KMS-11 (cell line): ENCODE measurements at regions not wholly inside any gene's neighbourhood (a gene's known extent, or its start where the extent isn't known, plus 50 kb on each side); places are given as distances from the start of the nearest gene placed in this dataset.

Source experiments
- H2AFZ ChIP-seq: fragments of 200-600 bp; sonication (generic); 2 replicates; pipeline ENCODE4 v1.6.1; 2016; ENCODE audit warnings: antibody characterized with exemption, mixed run types, low read depth
- H3K27ac ChIP-seq: fragments of 200-600 bp; sonication (generic); 2 replicates; pipeline ENCODE4 v1.6.1; 2016; ENCODE audit warnings: mild to moderate bottlenecking, mixed run types
- H3K27me3 ChIP-seq: fragments of 200-600 bp; sonication (generic); 2 replicates; pipeline ENCODE4 v1.6.1; 2017; ENCODE audit warnings: mild to moderate bottlenecking, low read depth, mixed run types, moderate library complexity; ENCODE audit not compliant: insufficient read depth
- H3K36me3 ChIP-seq: fragments of 200-600 bp; sonication (generic); 2 replicates; pipeline ENCODE4 v1.6.1; 2017; ENCODE audit warnings: mild to moderate bottlenecking, mixed run types; ENCODE audit not compliant: insufficient read depth
- H3K4me1 ChIP-seq: fragments of 200-600 bp; sonication (generic); 2 replicates; pipeline ENCODE4 v1.6.1; 2016; ENCODE audit warnings: mild to moderate bottlenecking, low read depth, mixed run types; ENCODE audit not compliant: poor library complexity, severe bottlenecking
- H3K4me2 ChIP-seq: fragments of 200-600 bp; sonication (generic); 2 replicates; pipeline ENCODE4 v1.7.0; 2016; ENCODE audit warnings: mild to moderate bottlenecking, mixed run types
- H3K4me3 ChIP-seq: fragments of 200-600 bp; sonication (generic); IDR thresholded peaks from 2 replicates; pipeline ENCODE4 v1.6.1; 2017; ENCODE audit warnings: low read depth, low read length, mixed read lengths; ENCODE audit not compliant: insufficient read depth
- H3K79me2 ChIP-seq: fragments of 200-600 bp; sonication (generic); 2 replicates; pipeline ENCODE4 v1.6.1; 2016; ENCODE audit warnings: low read depth, mixed run types; ENCODE audit not compliant: insufficient read depth
- H3K9ac ChIP-seq: fragments of 200-600 bp; sonication (generic); 2 replicates; pipeline ENCODE4 v1.6.1; 2016; ENCODE audit warnings: mild to moderate bottlenecking, mixed run types
- H4K20me1 ChIP-seq: fragments of 200-600 bp; sonication (generic); 2 replicates; pipeline ENCODE4 v1.6.1; 2016; ENCODE audit warnings: mild to moderate bottlenecking, mixed run types; ENCODE audit not compliant: insufficient read depth
- TF ChIP-seq, protein P1 (sequence below): fragments of 200-600 bp; sonication (generic); conservative IDR thresholded peaks from 2 replicates; pipeline ENCODE4 v1.6.1; 2017; ENCODE audit warnings: low read depth, mild to moderate bottlenecking, antibody characterized with exemption, low read length, moderate library complexity, mixed read lengths

DNA sequence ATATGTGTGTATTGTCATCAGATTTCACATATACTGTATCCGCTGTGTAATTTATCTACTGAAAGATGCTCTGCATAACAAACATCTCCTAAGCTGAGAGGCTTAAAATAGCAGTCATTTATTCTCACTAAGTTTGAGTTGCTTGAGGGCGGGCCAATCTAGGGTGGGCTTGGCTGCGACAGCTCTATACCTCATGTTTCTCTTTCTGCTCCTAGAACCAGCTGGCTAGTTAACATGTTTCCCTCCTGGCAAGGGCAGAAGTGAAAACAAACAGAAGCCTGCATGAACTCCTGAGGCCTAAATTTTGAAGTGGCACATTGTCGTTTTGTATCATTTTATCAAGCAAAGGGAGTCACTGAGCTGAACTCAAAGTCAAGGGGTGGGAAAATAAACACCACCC lies 585.0 kb upstream of the VRK2 start:
- Histone ChIP-seq H4K20me1 (no peaks in the 10 kb centered on the region), H3K4me3 (no peak overlapping the region), H3K27me3 (no peaks in the 10 kb centered on the region), H3K79me2 (no peaks in the 10 kb centered on the region), H2AFZ (no peak overlapping the region), H3K4me2 (no peak overlapping the region), H3K4me1 (no peaks in the 10 kb centered on the region), H3K27ac (no peak overlapping the region), H3K9ac (no peak overlapping the region), H3K36me3 (no peaks in the 10 kb centered on the region)
- TF ChIP-seq, protein P1, sequence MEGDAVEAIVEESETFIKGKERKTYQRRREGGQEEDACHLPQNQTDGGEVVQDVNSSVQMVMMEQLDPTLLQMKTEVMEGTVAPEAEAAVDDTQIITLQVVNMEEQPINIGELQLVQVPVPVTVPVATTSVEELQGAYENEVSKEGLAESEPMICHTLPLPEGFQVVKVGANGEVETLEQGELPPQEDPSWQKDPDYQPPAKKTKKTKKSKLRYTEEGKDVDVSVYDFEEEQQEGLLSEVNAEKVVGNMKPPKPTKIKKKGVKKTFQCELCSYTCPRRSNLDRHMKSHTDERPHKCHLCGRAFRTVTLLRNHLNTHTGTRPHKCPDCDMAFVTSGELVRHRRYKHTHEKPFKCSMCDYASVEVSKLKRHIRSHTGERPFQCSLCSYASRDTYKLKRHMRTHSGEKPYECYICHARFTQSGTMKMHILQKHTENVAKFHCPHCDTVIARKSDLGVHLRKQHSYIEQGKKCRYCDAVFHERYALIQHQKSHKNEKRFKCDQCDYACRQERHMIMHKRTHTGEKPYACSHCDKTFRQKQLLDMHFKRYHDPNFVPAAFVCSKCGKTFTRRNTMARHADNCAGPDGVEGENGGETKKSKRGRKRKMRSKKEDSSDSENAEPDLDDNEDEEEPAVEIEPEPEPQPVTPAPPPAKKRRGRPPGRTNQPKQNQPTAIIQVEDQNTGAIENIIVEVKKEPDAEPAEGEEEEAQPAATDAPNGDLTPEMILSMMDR, result no peak

- TF ChIP-seq, protein P1, result no peak
- H3K79me2 ChIP-seq, result no peaks in the 10 kb centered on the region
- no peaks in the 10 kb centered on the region for H3K4me1 ChIP-seq
- H2AFZ ChIP-seq, result no peak overlapping the region
- H4K20me1 ChIP-seq, result no peaks in the 10 kb centered on the region
- H3K9ac ChIP-seq, result no peak overlapping the region
- H3K27ac ChIP-seq, result no peak overlapping the region
- H3K4me2 ChIP-seq, result no peak overlapping the region
- H3K4me3 ChIP-seq, result no peak overlapping the region
- H3K36me3 ChIP-seq, result no peaks in the 10 kb centered on the region
- no peaks in the 10 kb centered on the region for H3K27me3 ChIP-seq
Measured at GRCh38 chr2:57465067-57465466, 581.5 kb upstream of the VRK2 start.

DNA sequence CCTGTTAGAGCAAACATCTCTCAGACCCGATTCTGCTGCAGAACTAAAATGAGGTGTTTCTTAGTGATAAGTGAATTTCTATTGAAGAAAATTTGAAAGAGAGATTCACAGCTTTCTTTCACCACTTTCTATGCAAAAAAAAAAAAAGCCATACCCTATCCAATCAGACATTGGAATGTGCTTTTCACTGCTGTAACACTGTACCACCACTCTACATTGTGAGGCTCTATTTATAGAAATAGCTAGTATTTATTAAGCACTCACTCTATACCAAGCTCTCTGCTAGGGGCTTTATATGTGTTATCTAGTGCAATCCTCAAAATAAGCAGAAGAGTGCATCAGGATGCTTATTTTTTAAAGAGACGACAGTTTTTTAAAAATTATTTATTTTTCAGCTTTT lies 580.6 kb upstream of the VRK2 start:
- no peak overlapping the region for H3K4me2 ChIP-seq
- no peak overlapping the region for H2AFZ ChIP-seq
- no peaks in the 10 kb centered on the region for H3K79me2 ChIP-seq
- no peaks in the 10 kb centered on the region for H3K36me3 ChIP-seq
- H3K4me3 ChIP-seq, result no peak overlapping the region
- H3K27ac ChIP-seq, result no peak overlapping the region
- H3K27me3 ChIP-seq, result no peaks in the 10 kb centered on the region
- no peaks in the 10 kb centered on the region for H4K20me1 ChIP-seq
- TF ChIP-seq, protein P1, result no peak
- H3K9ac ChIP-seq, result no peak overlapping the region
- H3K4me1 ChIP-seq, result no peaks in the 10 kb centered on the region

DNA sequence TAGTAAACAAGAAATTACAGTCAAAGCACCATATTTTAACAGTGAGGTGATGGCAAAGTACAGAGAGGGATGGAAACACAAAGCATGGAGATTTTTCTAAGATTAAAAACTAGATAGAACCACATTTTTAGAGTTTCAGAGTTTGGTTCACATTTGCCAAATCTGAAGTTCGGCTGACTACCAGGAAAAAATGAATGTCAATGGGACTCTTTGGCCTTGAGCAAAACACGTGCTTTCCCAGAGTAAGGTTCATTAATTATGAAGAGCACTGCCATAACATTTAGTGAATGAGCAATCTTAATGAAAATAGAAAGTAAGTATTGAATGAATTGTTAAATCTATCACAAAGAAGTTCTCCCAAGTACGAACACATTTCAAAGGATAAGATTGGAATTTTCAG lies 571.2 kb upstream of the VRK2 start:
- no peak overlapping the region for H3K4me2 ChIP-seq
- H2AFZ ChIP-seq, result no peak overlapping the region
- H4K20me1 ChIP-seq, result no peaks in the 10 kb centered on the region
- no peak overlapping the region for H3K9ac ChIP-seq
- H3K36me3 ChIP-seq, result no peaks in the 10 kb centered on the region
- no peaks in the 10 kb centered on the region for H3K4me1 ChIP-seq
- no peak overlapping the region for H3K4me3 ChIP-seq
- H3K27ac ChIP-seq, result no peak overlapping the region
- H3K27me3 ChIP-seq, result no peaks in the 10 kb centered on the region
- TF ChIP-seq, protein P1, result no peak
- no peaks in the 10 kb centered on the region for H3K79me2 ChIP-seq

DNA sequence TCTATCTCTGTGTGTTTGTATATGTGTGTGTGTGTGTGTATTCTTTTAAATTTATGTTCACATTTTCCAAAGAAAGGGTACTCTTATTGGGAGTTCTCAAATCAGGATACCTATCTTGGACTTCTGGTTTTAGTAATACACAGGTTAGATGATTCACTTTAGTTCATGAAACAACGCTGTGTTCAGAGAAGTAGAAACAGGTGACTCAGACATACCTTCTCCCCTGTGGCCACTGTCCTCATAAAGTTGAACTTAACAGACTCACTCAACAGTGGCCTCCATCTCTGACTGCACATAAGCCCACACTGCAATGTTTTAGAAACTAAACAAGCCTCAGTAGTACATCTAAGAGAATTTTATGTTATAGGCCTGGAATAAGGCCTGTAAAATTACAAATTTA lies 566.6 kb upstream of the VRK2 start:
- Histone ChIP-seq H3K4me1 (no peaks in the 10 kb centered on the region), H2AFZ (no peak overlapping the region), H3K36me3 (no peaks in the 10 kb centered on the region), H3K79me2 (no peaks in the 10 kb centered on the region), H4K20me1 (no peaks in the 10 kb centered on the region), H3K27ac (no peak overlapping the region), H3K27me3 (no peaks in the 10 kb centered on the region), H3K4me2 (no peak overlapping the region), H3K9ac (no peak overlapping the region), H3K4me3 (no peak overlapping the region)
- TF ChIP-seq, protein P1, result no peak
